RWPE2 (cell line): ENCODE measurements at regions not wholly inside any gene's neighbourhood (a gene's known extent, or its start where the extent isn't known, plus 50 kb on each side); places are given as distances from the start of the nearest gene placed in this dataset.

Source experiments
- ATAC-seq: fragments of 200-7000 bp; cut with Tn5 transposase; 3 replicates; pipeline ENCODE4 v1.9.1; 2021; ENCODE audit warnings: low read depth
- DNase-seq: peaks from one replicate; pipeline ENCODE4 v3.0.0-alpha.2; 2020; ENCODE audit warnings: low spot score
- H3K27ac ChIP-seq: fragments of 450-650 bp; 2 replicates; pipeline ENCODE4 v1.5.1; 2017; ENCODE audit warnings: mild to moderate bottlenecking; ENCODE audit not compliant: poor library complexity, severe bottlenecking
- H3K27me3 ChIP-seq: fragments of 250-450 bp; sonication (Bioruptor Pico); 2 replicates; pipeline ENCODE4 v1.5.1; 2021; ENCODE audit warnings: mild to moderate bottlenecking, moderate library complexity; ENCODE audit not compliant: insufficient read depth, poor library complexity, severe bottlenecking
- H3K36me3 ChIP-seq: fragments of 250-450 bp; sonication (Bioruptor Pico); 2 replicates; pipeline ENCODE4 v1.5.1; 2020; ENCODE audit warnings: low read depth, mild to moderate bottlenecking, moderate library complexity
- H3K4me1 ChIP-seq: fragments of 250-450 bp; sonication (Bioruptor Pico); 2 replicates; pipeline ENCODE4 v1.5.1; 2021; ENCODE audit warnings: mild to moderate bottlenecking, moderate library complexity; ENCODE audit not compliant: insufficient read depth, poor library complexity, severe bottlenecking
- H3K4me3 ChIP-seq: fragments of 250-450 bp; sonication (Bioruptor Pico); 2 replicates; pipeline ENCODE4 v1.5.1; 2021; ENCODE audit warnings: mild to moderate bottlenecking, moderate library complexity; ENCODE audit not compliant: severe bottlenecking
- H3K9me3 ChIP-seq: fragments of 250-450 bp; sonication (Bioruptor Pico); 2 replicates; pipeline ENCODE4 v1.5.1; 2021; ENCODE audit warnings: mild to moderate bottlenecking, moderate library complexity; ENCODE audit not compliant: severe bottlenecking
- TF ChIP-seq, protein P1 (sequence below): fragments of 450-650 bp; IDR thresholded peaks from one replicate; pipeline ENCODE4 v1.5.1; 2017; ENCODE audit warnings: mild to moderate bottlenecking, moderate library complexity; ENCODE audit not compliant: poor library complexity, severe bottlenecking

DNA sequence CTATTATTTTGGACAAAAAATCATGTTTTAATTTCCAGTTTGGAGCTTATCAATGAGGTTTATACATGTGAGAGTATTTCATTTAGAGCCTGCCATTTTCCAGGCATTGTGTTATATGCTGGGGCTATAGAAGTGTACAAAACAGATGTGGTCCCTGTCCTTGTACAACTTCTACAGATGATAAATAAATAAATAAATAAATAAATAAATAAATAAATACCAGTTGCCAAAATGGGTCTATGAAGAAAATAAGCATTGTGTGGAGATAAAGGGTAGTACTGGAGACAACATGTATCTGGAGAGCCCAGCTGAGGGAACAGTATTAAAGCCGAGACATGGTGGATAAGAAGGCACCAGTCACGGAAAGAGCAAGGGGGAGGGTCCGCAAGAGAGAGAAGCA, 210.0 kb downstream of the SS18 start:
- Histone ChIP-seq H3K27me3 (peaks cover 19% of the 10 kb centered on the region), H3K27ac (no peak overlapping the region), H3K4me3 (no peak overlapping the region), H3K4me1 (no peaks in the 10 kb centered on the region), H3K9me3 (no peaks in the 10 kb centered on the region), H3K36me3 (no peaks in the 10 kb centered on the region)
- no peak for ATAC-seq
- TF ChIP-seq, protein P1, sequence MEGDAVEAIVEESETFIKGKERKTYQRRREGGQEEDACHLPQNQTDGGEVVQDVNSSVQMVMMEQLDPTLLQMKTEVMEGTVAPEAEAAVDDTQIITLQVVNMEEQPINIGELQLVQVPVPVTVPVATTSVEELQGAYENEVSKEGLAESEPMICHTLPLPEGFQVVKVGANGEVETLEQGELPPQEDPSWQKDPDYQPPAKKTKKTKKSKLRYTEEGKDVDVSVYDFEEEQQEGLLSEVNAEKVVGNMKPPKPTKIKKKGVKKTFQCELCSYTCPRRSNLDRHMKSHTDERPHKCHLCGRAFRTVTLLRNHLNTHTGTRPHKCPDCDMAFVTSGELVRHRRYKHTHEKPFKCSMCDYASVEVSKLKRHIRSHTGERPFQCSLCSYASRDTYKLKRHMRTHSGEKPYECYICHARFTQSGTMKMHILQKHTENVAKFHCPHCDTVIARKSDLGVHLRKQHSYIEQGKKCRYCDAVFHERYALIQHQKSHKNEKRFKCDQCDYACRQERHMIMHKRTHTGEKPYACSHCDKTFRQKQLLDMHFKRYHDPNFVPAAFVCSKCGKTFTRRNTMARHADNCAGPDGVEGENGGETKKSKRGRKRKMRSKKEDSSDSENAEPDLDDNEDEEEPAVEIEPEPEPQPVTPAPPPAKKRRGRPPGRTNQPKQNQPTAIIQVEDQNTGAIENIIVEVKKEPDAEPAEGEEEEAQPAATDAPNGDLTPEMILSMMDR, result no peak
- DNase-seq, result no peak

DNA sequence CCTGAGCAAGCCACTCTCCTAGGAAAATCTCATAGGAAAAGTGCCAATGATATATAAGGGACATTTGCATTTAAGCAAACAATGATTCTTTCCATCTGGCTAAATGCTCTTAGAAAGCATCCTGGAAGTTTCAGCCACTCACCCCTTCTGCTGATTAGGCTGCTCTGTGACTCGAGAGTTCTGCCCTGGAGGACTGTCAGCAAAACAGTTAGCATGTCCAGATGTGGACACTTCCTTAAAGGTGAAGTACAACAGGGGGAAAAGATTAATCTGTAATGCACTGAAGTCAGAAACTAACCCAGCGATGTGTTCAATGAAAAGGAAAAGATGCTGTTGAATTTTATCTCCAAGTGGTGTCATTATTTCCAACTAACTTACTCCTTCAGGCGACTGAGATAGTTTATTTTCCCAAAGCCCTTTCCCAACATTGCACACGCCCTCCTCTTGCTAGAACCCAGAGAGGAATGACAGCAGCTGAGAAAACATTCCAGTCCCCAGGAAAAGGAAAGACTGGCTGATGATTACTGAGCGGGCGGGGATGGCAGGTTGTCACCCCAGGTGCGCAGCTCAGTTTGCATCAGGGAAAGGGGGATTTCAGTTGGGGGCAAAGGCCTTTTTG, 214.0 kb downstream of the SS18 start:
- no peak overlapping the region for H3K27ac ChIP-seq
- no peak overlapping the region for H3K4me3 ChIP-seq
- TF ChIP-seq, protein P1, result no peak
- H3K36me3 ChIP-seq, result no peaks in the 10 kb centered on the region
- DNase-seq, result no peak
- no peaks in the 10 kb centered on the region for H3K4me1 ChIP-seq
- ATAC-seq, result no peak
- peaks cover 19% of the 10 kb centered on the region for H3K27me3 ChIP-seq
- H3K9me3 ChIP-seq, result no peaks in the 10 kb centered on the region

DNA sequence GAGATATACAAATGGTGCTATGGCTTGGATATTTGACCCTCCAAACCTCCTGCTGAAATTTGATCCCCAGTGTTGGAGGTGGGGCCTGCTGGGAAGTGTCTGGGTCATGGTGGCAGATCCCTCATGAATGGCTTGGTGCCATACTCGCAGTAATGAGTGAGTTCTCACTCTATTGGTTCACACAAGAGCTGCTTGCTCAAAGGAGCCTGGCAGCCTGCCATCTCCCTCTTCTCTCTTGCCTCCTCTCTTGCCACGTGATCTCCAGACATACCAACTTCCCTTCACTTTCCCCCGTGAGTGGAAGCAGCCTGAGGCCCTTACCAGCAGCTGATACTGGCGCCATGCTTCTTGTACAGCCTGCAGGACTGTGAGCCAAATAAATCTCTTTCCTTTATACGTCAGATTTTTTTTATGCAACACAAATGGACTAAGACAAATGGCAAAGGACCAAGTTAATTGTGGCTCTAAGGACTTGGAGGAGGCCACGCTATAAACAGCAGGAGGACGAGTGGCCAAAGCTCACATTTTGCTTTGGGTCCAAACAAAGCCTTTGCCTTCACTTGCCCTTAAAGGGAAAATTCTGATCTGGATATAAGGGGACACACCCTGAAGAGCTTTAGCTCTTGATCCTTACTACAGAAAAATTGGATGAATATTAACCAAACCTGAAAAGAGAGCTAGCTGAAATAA, 214.7 kb downstream of the SS18 start:
- Histone ChIP-seq H3K9me3 (no peaks in the 10 kb centered on the region), H3K4me3 (no peak overlapping the region), H3K36me3 (no peaks in the 10 kb centered on the region), H3K27ac (no peak overlapping the region), H3K27me3 (peaks cover 19% of the 10 kb centered on the region), H3K4me1 (no peaks in the 10 kb centered on the region)
- no peak for DNase-seq
- ATAC-seq, result no peak
- TF ChIP-seq, protein P1, result no peak

DNA sequence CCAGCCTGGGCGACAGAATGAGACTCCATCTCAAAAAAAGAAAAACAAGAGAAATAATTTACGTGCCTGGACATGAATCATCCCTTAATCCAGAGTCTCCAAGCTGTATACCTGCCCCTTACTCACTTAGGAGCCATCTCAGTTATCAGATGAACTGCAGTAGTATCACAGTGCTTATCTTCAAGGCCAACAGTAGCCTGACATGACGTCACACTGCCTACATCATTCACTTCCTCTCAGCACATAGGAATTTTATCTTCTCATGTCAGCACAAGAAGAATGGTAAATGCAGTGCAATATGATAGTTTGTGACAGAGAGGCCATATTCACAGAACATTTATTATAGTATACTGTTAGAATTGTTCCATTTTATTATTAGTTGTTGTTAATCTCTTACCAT, 216.6 kb downstream of the SS18 start:
- no peak for DNase-seq
- no peak overlapping the region for H3K4me3 ChIP-seq
- no peak for ATAC-seq
- TF ChIP-seq, protein P1, result no peak
- H3K9me3 ChIP-seq, result no peaks in the 10 kb centered on the region
- H3K27ac ChIP-seq, result no peak overlapping the region
- H3K36me3 ChIP-seq, result no peaks in the 10 kb centered on the region
- no peaks in the 10 kb centered on the region for H3K4me1 ChIP-seq
- peaks cover 11% of the 10 kb centered on the region for H3K27me3 ChIP-seq

DNA sequence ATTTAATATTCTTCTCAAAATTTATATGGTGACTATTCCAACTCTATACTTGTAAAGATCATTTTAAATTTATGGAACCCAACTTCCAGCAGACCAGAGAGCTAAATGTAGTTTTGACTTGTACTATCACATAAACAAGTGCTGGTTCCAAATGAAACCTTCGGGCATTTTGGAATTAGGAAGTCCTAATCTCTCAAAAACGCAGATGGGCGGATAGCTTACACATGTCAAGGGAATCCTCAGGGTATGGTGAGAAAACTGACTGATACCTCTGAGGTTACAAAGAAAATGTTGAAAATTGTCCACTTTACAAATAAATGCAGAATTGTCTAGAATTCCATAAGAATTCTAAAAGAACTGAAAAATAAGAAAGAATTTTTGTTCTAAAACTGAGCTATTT, 224.1 kb downstream of the SS18 start:
- H3K36me3 ChIP-seq, result no peaks in the 10 kb centered on the region
- ATAC-seq (no peak), DNase-seq (no peak)
- no peaks in the 10 kb centered on the region for H3K4me1 ChIP-seq
- peaks cover 13% of the 10 kb centered on the region for H3K27me3 ChIP-seq
- H3K9me3 ChIP-seq, result no peaks in the 10 kb centered on the region
- no peak overlapping the region for H3K4me3 ChIP-seq
- TF ChIP-seq, protein P1, result no peak
- no peak overlapping the region for H3K27ac ChIP-seq
